ENCODE measurements at regions not wholly inside any gene's neighbourhood (a gene's known extent, or its start where the extent isn't known, plus 50 kb on each side); places are given as distances from the start of the nearest gene placed in this dataset.

DNA sequence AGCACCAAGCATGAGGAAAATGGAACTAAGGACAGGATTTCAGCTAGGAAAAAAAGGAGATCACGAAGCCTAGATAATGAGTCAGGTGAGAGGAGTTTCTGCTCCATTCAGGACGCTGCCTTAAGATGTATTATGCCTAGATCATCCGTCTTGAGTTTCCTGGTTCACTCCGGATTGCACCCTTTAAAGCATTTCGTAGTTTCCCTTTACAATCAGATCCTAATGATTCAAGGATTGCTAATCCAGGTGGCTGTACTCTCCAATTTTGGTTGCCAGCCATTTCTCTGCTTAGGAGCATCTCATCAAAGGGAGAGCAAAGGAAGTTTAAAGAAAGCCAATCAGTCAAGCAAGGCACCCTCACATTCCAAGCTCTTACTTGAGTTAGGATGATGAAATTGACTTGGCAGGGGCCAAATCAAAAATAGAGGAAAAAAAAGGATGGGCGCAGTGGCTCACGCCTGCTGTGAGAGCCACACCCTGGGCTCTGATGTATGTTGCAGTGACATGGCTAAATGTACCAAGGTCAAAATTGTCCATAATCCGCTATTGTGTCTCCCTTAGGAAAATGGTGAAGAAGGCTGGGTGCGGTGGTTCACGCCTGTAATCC lies 156.9 kb upstream of the SOD1 start:
- Histone ChIP-seq H3K4me1 (replicated peaks in 1 of 4; ENCODE audit: control insufficient read depth in 3 of 4, insufficient read depth in 4 of 4, low read length in 3 of 4) (peaks cover 0 to 10% (median 3%) of the 10 kb centered on the region in 4 experiments; a peak in 5 of 7 replicates), H3K9ac (replicated peaks in 1 of 4; ENCODE audit: extremely low read depth in 1 of 4, low read depth in 3 of 4, low read length in 3 of 4) (no peak overlapping the region), H3K18ac (ENCODE audit: extremely low read depth, low read length) (peak overlapping the region; percentile 51; the same call in 1 of the 2 replicates), H3K4me3 (ENCODE audit: extremely low read depth in 1 of 4, insufficient read depth in 2 of 4, low read depth in 3 of 4, low read length in 4 of 4) (no peak overlapping the region), H4K8ac (ENCODE audit: extremely low read depth, insufficient read depth, low read length) (no peak overlapping the region; the same call in 1 of the 2 replicates), H3K27me3 (replicated peaks in 1 of 4; ENCODE audit: control insufficient read depth in 3 of 4, extremely low read depth in 1 of 4, insufficient read depth in 3 of 4, low read length in 3 of 4) (no peaks in the 10 kb centered on the region), H2BK20ac (ENCODE audit: low read length) (no peak overlapping the region), H4K5ac (ENCODE audit: insufficient read length, low read depth, low read length) (no peak overlapping the region), H2BK120ac (replicated peaks; ENCODE audit: low read depth, low read length) (no peak overlapping the region), H3K4me2 (ENCODE audit: insufficient read depth in 1 of 2, low read depth in 2 of 2, low read length in 2 of 2) (no peak overlapping the region), H3K79me1 (ENCODE audit: low read depth, low read length) (peaks cover 6% of the 10 kb centered on the region), H3K23me2 (ENCODE audit: low read depth, low read length) (no peaks in the 10 kb centered on the region; the same call in 1 of the 2 replicates), H2AK5ac (ENCODE audit: low read depth, low read length) (0 out of 2 replicates have a peak overlapping the region, but pooled peaks have one; percentile 80), H2BK15ac (ENCODE audit: low read length) (peak overlapping the region; percentile 21; the same call in 1 of the 2 replicates), H3K27ac (ENCODE audit: low read depth, low read length) (no peak overlapping the region), H3K4ac (replicated peaks; ENCODE audit: insufficient read length, low read depth, low read length) (no peak overlapping the region), H2AFZ (ENCODE audit: low read length) (no peak overlapping the region), H3K9me3 (ENCODE audit: insufficient read depth in 2 of 2, low read depth in 1 of 2, low read length in 1 of 2) (no peaks in the 10 kb centered on the region), H3K79me2 (ENCODE audit: control insufficient read depth in 1 of 2, insufficient read depth in 2 of 2, low read length in 2 of 2) (peaks cover 0 to 19% of the 10 kb centered on the region in 2 experiments; a peak in 2 of 4 replicates), H3K14ac (ENCODE audit: insufficient read length) (no peak overlapping the region), H4K91ac (replicated peaks; ENCODE audit: insufficient read length, low read length) (no peak overlapping the region), H2BK5ac (ENCODE audit: low read depth, low read length) (no peak overlapping the region), H4K20me1 (replicated peaks in 1 of 2; ENCODE audit: control insufficient read depth in 1 of 2, insufficient read depth in 2 of 2, low read length in 2 of 2) (no peaks in the 10 kb centered on the region), H3K36me3 (ENCODE audit: control insufficient read depth in 2 of 4, insufficient read depth in 4 of 4, low read length in 3 of 4) (no peaks in the 10 kb centered on the region), H2BK12ac (ENCODE audit: low read depth, low read length) (0 out of 2 replicates have a peak overlapping the region, but pooled peaks have one; percentile 27), H3K23ac (ENCODE audit: insufficient read length) (no peak overlapping the region), H3K56ac (replicated peaks; ENCODE audit: insufficient read length, low read depth, low read length) (no peak overlapping the region)
- WGBS, 2 experiments (ENCODE audit: extremely low coverage in 1 of 2, insufficient coverage in 1 of 2, insufficient read length in 1 of 2, insufficient replicate concordance in 2 of 2, low coverage in 1 of 2, low lambda C conversion rate in 2 of 2, missing lambda C conversion rate in 1 of 2) = 90% methylated on average over 10 of the region's 10 CpGs; no CpG with 5 or more reads in 1 of the 2 experiments
- ChIA-PET POLR2A (ENCODE audit: partially characterized antibody) (interaction anchor here (1.1 to 1.8 kb wide), 3 partner anchors 15 to 87 kb away, joined by 3 to 5 read pairs (median 5); no protein-coding TSS in a partner anchor), CTCF (ENCODE audit: partially characterized antibody) (interaction anchor here (0.6 to 2.3 kb wide), 5 partner anchors 36 to 78 kb away, joined by 3 to 7 read pairs (median 3); no protein-coding TSS in a partner anchor)
- DNase-seq (ENCODE audit: low read depth in 1 of 2, low spot score in 2 of 2) (no peak), FAIRE-seq (no peak)
- TF ChIP-seq KDM4A (IDR thresholded peaks at IDR 0.05; ENCODE audit: low read depth, low read length, severe bottlenecking) (no peak), SAP30 (IDR thresholded peaks at IDR 0.05; ENCODE audit: insufficient read depth, insufficient replicate concordance, low read length) (no peak), SUZ12 (IDR thresholded peaks at IDR 0.05; ENCODE audit: low read length) (no peak), CBX8 (IDR thresholded peaks at IDR 0.05; ENCODE audit: borderline replicate concordance, low read depth, low read length) (no peak), RFX5 (IDR thresholded peaks at IDR 0.05; ENCODE audit: borderline replicate concordance, low read depth, low read length) (no peak), ASH2L (IDR thresholded peaks at IDR 0.05; ENCODE audit: low read length) (no peak), SP2 (IDR thresholded peaks at IDR 0.05; ENCODE audit: low read length) (no peak), GABPA (IDR thresholded peaks at IDR 0.05; ENCODE audit: borderline replicate concordance, insufficient read depth, low read length) (no peak), RBBP5 (IDR thresholded peaks at IDR 0.05; ENCODE audit: borderline replicate concordance, low read depth, low read length) (no peak), CBX5 (IDR thresholded peaks at IDR 0.05; ENCODE audit: low read depth, low read length) (no peak), HDAC2 (IDR thresholded peaks at IDR 0.05; ENCODE audit: borderline replicate concordance in 1 of 2, low read depth in 2 of 2, low read length in 2 of 2) (no peak)
